ENCODE measurements at regions not wholly inside any gene's neighbourhood (a gene's known extent, or its start where the extent isn't known, plus 50 kb on each side); places are given as distances from the start of the nearest gene placed in this dataset.

- no peak for DNase-seq (ENCODE audit: low read depth, low spot score)
- H3K4me3 ChIP-seq (ENCODE audit: low read depth, low read length): no peak overlapping the region
- no peak for TF ChIP-seq CTCF (IDR thresholded peaks at IDR 0.05; ENCODE audit: low read depth, low read length)
- in situ Hi-C loops (cut with HindIII; ENCODE audit: low sequenced_read_pairs): no loop called here
Observed at GRCh38 chr1:169027607-169028320, 78.7 kb upstream of the ATP1B1 start.

- TF ChIP-seq CTCF (IDR thresholded peaks at IDR 0.05; ENCODE audit: low read depth, low read length): no peak
- DNase-seq (ENCODE audit: low read depth, low spot score): peak; percentile 43
- in situ Hi-C loops (cut with HindIII; ENCODE audit: low sequenced_read_pairs): no loop called here
Observed at GRCh38 chr1:169031566-169032224, 74.8 kb upstream of the ATP1B1 start.

GRCh38 chr1:169041366-169041765 is 65.1 kb upstream of the ATP1B1 start:
- in situ Hi-C loops (cut with HindIII; ENCODE audit: low sequenced_read_pairs): no loop called here
- no peak for DNase-seq (ENCODE audit: low read depth, low spot score)
- TF ChIP-seq CTCF (IDR thresholded peaks at IDR 0.05; ENCODE audit: low read depth, low read length): no peak
- no peak overlapping the region for H3K4me3 ChIP-seq (ENCODE audit: low read depth, low read length)

More at GRCh38 chr1:169031566-169032224, 74.8 kb upstream of the ATP1B1 start:
- no peak overlapping the region for H3K4me3 ChIP-seq (ENCODE audit: low read depth, low read length)

- DNase-seq (ENCODE audit: low read depth, low spot score): no peak
- no peak for TF ChIP-seq CTCF (IDR thresholded peaks at IDR 0.05; ENCODE audit: low read depth, low read length)
- in situ Hi-C loops (cut with HindIII; ENCODE audit: low sequenced_read_pairs): no loop called here
- H3K4me3 ChIP-seq (ENCODE audit: low read depth, low read length): no peak overlapping the region
Observed at GRCh38 chr1:169042377-169042776, 64.1 kb upstream of the ATP1B1 start.

GRCh38 chr1:169043823-169044222 is 62.7 kb upstream of the ATP1B1 start:
- no peak overlapping the region for H3K4me3 ChIP-seq (ENCODE audit: low read depth, low read length)
- no peak for DNase-seq (ENCODE audit: low read depth, low spot score)
- no peak for TF ChIP-seq CTCF (IDR thresholded peaks at IDR 0.05; ENCODE audit: low read depth, low read length)
- in situ Hi-C loops (cut with HindIII; ENCODE audit: low sequenced_read_pairs): no loop called here

GRCh38 chr1:169044296-169044695 is 62.2 kb upstream of the ATP1B1 start:
- no peak for DNase-seq (ENCODE audit: low read depth, low spot score)
- H3K4me3 ChIP-seq (ENCODE audit: low read depth, low read length): no peak overlapping the region
- TF ChIP-seq CTCF (IDR thresholded peaks at IDR 0.05; ENCODE audit: low read depth, low read length): no peak
- in situ Hi-C loops (cut with HindIII; ENCODE audit: low sequenced_read_pairs): no loop called here
